ENCODE measurements at regions not wholly inside any gene's neighbourhood (a gene's known extent, or its start where the extent isn't known, plus 50 kb on each side); places are given as distances from the start of the nearest gene placed in this dataset.

DNA sequence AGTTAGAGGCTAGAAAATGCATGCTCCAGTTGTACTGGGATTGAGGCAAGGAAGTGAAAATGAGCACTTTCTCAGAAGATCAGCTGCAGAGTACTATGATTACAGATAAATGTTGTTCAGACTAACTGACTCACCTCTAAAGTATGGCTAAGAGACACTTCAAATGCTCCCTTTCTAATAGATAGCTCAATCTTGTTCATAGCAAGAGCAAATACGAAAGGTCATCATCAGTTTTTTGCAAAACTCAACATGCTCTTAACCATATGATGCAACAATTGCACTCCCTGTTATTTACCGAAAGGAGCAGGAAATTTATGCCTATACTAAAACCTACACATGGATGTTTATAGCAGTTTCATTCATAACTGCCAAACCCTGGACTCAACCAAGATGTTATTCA is 838.4 kb upstream of the INTU start:
- TF ChIP-seq, protein P1, sequence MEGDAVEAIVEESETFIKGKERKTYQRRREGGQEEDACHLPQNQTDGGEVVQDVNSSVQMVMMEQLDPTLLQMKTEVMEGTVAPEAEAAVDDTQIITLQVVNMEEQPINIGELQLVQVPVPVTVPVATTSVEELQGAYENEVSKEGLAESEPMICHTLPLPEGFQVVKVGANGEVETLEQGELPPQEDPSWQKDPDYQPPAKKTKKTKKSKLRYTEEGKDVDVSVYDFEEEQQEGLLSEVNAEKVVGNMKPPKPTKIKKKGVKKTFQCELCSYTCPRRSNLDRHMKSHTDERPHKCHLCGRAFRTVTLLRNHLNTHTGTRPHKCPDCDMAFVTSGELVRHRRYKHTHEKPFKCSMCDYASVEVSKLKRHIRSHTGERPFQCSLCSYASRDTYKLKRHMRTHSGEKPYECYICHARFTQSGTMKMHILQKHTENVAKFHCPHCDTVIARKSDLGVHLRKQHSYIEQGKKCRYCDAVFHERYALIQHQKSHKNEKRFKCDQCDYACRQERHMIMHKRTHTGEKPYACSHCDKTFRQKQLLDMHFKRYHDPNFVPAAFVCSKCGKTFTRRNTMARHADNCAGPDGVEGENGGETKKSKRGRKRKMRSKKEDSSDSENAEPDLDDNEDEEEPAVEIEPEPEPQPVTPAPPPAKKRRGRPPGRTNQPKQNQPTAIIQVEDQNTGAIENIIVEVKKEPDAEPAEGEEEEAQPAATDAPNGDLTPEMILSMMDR (conservative IDR thresholded peaks at IDR 0.05; ENCODE audit: low read length), result no peak
- DNase-seq (ENCODE audit: low read depth), result peak; percentile 38
- no peak overlapping the region for H3K4me3 ChIP-seq (ENCODE audit: low read length)

DNA sequence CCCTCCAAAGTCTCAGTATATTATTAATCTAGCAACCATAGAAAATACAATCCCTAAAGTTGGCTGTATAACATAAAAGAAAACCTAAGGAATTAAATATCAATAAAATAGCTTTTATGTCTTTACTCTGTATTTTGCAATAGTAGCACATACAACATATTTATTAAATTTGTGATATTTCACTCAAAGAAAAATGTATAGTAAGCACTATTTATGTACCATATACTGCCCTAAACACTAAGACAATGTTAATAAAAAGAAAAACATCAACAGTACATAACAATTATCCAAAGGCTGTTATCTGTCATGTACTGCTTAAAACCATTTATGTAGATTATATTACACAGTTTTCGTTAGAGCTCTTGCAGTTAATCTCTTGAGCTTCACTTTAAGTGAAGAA is 834.5 kb upstream of the INTU start:
- TF ChIP-seq, protein P1 (conservative IDR thresholded peaks at IDR 0.05; ENCODE audit: low read length), result no peak
- no peak overlapping the region for H3K4me3 ChIP-seq (ENCODE audit: low read length)
- DNase-seq (ENCODE audit: low read depth), result no peak

DNA sequence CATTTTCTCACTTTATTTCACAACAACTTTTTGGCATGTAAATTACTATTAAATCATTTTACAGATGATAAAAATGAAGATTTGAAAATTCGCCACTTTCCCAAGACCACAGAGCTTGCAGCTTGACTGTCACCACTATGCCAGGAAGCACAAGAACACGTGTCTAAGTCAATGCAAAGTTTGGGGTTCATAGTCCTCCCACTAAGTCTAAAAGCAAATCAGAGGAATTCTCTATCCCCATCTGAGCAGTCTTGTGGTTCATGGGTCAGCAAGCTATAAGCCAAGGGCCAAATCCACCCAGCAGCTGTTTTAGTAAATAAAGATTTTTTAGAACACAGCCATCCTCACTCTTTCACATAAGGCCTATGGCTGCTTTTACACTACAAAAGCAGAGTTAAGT is 833.3 kb upstream of the INTU start:
- peak; percentile 63 for DNase-seq (ENCODE audit: low read depth)
- TF ChIP-seq, protein P1 (conservative IDR thresholded peaks at IDR 0.05; ENCODE audit: low read length), result no peak
- no peak overlapping the region for H3K4me3 ChIP-seq (ENCODE audit: low read length)

DNA sequence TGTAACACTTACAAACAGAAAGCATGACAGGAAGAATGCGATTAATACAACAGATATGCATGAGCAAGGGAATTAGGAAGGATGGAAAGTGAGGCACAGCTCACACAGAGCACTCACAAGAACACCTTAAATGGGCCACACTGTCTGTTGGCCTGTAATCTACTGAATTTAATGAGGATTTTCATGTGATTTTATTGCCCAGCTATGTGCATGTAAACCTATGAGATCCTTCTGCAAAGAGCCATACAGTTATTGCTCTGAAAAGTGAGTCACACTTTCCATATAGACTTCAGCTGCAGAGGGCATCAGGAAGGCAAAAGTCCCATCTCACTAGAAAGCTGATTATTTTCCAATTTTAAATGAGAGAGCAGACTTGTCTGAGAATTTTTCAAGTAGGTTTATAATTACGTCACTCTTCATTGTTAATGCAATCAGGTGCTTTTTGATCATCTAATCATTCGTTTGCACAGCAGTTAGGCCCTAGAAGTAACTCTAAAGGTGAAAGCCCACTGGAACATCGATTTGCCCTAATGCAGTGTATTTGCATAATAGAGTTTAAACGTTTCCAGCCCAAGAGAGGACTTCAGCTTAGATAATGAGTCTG is 832.7 kb upstream of the INTU start:
- TF ChIP-seq, protein P1 (conservative IDR thresholded peaks at IDR 0.05; ENCODE audit: low read length), result no peak
- no peak overlapping the region for H3K4me3 ChIP-seq (ENCODE audit: low read length)
- no peak for DNase-seq (ENCODE audit: low read depth)

DNA sequence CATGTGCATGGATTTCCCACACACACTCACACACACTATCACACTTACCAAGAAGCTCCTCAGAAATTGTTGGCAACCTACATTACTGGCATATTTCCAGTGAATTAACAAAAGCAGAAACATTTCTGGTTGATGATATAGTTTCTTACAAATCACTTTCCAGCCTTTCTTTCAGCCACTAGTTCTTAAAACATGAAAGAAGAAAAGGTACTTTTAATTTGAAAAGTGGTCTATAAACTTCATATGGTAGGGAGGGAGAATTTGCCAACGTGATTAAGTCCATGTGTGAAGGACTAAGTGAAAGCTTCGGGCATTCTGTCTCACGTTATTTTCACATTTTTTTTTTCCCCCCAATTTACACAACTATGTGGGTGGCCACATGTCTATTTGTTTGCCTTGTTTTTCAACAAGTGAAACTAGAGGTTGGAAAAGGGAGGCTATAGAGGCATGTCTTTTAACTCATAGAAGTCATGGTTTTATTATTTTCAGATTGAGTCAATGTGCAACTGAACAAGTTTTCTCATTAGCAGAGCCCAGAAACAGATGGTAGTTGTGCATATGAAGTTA is 832.1 kb upstream of the INTU start:
- DNase-seq (ENCODE audit: low read depth), result peak; percentile 70
- TF ChIP-seq, protein P1 (conservative IDR thresholded peaks at IDR 0.05; ENCODE audit: low read length), result no peak
- no peak overlapping the region for H3K4me3 ChIP-seq (ENCODE audit: low read length)

DNA sequence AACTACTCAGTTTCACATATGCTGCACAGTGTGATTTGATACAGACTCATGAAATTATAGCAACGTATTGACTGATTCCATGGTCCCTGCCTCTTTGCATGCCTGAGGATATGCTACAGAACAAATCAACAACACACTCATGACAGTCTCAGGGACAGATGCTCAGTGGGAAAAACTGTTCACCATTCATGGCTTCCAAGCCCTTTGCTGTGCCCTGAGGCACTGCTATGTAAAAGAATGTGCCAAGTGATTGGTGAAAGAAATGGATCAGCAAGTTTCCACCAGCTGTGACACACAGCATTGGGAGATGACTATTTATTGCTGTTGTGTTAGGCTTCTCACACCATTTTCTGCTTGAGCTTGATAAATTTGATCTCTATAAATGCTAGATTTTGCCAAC is 825.6 kb upstream of the INTU start:
- no peak overlapping the region for H3K4me3 ChIP-seq (ENCODE audit: low read length)
- TF ChIP-seq, protein P1 (conservative IDR thresholded peaks at IDR 0.05; ENCODE audit: low read length), result no peak
- DNase-seq (ENCODE audit: low read depth), result peak; percentile 33

DNA sequence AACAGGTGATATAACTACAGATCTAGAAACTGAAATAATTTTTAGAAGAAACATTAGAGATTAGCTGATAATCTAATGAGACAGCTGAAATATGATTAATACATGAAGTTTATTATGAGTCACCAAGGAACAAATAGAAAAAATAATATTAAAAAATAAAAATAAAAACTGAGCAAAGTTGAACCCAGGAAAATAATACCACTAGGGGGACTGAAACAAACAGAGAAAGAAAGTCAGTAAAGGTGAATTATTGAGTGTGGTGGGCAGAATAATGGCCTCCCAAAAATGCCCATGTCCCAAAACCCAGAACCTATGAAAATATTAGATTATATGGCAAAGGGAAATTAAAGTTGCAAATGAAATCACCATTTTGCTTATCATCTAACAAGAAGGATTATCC is 820.7 kb upstream of the INTU start:
- no peak for DNase-seq (ENCODE audit: low read depth)
- TF ChIP-seq, protein P1 (conservative IDR thresholded peaks at IDR 0.05; ENCODE audit: low read length), result no peak
- H3K4me3 ChIP-seq (ENCODE audit: low read length), result no peak overlapping the region
